K562 (cell line): ENCODE measurements at regions not wholly inside any gene's neighbourhood (a gene's known extent, or its start where the extent isn't known, plus 50 kb on each side); places are given as distances from the start of the nearest gene placed in this dataset.

ENCODE experiments used
- MIER1 ChIP-seq: fragments of 450-650 bp; IDR thresholded peaks from 2 replicates; pipeline ENCODE4 v1.6.1; 2016; ENCODE audit warnings: antibody characterized with exemption, mild to moderate bottlenecking, low read depth
- TF ChIP-seq, protein P1 (sequence below), 2 experiments: fragments of 450-650 bp; IDR thresholded peaks; 2 replicates each; pipeline ENCODE4 v1.6.1; 2016; ENCODE audit warnings: mild to moderate bottlenecking in 2 of 2, borderline replicate concordance in 1 of 2, low read depth in 1 of 2, moderate library complexity in 1 of 2

DNA sequence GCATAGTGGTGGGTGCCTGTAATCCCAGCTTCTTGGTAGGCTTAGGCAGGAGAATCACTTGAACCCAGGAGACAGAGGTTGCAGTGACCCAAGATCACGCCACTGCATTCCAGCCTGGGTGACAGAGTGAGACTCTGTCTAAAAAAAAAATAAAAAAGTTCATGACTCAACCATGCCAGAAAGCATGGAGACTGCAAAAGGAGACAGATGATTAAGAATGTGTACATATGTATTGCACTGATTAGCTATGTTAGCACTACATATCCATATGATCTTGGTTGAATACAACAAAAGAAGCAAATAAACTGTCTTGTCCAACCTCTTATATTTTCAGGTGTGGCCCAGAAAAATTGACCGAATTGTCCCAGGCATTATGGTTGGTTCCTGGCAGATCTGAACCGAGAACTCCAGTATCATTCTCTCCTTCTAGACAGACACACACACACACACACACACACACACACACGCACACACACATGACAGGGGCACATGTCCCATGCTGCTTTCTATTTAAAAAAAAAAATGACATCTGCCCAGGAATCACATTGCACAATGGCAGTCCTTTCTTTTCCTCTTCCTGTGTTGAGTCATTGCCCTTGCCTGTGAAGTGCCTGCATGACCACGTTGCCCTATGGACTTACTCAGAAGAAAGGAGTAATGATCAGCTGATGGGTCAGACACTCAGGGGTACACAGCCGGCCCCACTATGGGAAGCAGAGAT is 65.6 kb downstream of the MYCN start (continued):
- TF ChIP-seq, protein P1, sequence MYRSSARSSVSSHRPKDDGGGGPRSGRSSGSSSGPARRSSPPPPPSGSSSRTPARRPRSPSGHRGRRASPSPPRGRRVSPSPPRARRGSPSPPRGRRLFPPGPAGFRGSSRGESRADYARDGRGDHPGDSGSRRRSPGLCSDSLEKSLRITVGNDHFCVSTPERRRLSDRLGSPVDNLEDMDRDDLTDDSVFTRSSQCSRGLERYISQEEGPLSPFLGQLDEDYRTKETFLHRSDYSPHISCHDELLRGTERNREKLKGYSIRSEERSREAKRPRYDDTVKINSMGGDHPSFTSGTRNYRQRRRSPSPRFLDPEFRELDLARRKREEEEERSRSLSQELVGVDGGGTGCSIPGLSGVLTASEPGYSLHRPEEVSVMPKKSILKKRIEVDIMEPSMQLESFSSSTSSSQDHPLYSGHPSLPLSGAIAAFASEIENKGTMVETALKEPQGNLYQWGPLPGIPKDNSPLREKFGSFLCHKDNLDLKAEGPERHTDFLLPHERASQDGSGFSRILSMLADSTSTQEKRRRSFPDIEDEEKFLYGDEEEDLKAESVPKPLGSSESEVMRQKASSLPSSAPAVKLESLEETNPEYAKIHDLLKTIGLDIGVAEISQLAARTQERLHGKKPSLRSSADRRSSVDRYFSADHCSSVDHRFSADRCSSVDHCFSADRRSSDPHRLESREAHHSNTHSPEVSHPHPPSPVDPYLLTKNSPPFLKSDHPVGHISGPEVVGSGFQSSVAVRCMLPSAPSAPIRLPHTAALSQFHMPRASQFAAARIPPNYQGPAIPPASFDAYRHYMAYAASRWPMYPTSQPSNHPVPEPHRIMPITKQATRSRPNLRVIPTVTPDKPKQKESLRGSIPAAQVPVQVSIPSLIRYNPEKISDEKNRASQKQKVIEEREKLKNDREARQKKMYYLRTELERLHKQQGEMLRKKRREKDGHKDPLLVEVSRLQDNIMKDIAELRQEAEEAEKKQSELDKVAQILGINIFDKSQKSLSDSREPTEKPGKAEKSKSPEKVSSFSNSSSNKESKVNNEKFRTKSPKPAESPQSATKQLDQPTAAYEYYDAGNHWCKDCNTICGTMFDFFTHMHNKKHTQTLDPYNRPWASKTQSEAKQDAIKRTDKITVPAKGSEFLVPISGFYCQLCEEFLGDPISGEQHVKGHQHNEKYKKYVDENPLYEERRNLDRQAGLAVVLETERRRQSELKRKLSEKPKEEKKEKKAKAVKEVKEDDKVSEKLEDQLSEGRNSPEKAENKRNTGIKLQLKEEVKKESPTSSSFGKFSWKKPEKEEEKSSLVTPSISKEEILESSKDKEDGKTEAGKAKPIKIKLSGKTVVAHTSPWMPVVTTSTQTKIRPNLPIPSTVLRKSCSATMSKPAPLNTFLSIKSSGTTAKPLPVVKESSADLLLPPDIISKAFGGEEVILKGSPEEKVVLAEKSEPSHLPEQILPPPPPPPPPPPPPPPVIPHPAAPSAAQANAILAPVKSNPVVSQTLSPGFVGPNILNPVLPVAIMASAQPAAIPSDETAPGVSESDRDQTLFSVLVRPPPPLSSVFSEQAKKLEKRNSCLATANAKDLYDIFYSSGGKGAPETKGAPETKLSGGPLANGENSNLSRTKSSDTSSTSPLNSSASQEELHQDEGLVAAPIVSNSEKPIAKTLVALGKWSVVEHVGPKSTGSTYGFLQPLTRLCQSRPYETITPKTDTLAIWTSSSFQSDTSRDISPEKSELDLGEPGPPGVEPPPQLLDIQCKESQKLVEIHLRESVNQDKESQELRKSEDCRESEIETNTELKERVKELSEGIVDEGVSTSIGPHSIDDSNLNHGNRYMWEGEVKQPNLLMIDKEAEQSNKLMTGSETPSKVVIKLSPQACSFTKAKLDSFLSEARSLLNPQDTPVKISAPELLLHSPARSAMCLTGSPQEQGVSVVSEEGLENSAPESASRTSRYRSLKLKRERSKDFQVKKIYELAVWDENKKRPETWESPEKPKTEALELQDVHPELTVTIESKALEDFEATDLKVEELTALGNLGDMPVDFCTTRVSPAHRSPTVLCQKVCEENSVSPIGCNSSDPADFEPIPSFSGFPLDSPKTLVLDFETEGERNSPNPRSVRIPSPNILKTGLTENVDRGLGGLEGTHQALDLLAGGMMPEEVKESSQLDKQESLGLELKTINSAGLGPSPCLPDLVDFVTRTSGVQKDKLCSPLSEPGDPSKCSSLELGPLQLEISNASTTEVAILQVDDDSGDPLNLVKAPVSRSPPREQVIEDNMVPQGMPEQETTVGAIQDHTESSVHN (IDR thresholded peaks at IDR 0.05; ENCODE audit: borderline replicate concordance in 1 of 2, low read depth in 1 of 2), result no peak
- TF ChIP-seq MIER1, result no peak
